Activated CD8-positive, alpha-beta T cell treated with anti-CD3 and anti-CD28 coated beads for 36 hours (primary cell): ENCODE measurements at regions not wholly inside any gene's neighbourhood (a gene's known extent, or its start where the extent isn't known, plus 50 kb on each side); places are given as distances from the start of the nearest gene placed in this dataset.

Experiments
- ATAC-seq: fragments of 200-7000 bp; cut with Tn5 transposase; one replicate; pipeline ENCODE4 v1.10.0; 2021; ENCODE audit warnings: mild to moderate bottlenecking, moderate library complexity
- CTCF ChIA-PET: fragments of 350-600 bp; sonication (Branson Sonifier 250); formaldehyde crosslinking; loops from one replicate; lab custom pipeline; 2021; ENCODE audit warnings: antibody characterized with exemption; lab: Charles Lee
- POLR2A ChIA-PET: fragments of 350-600 bp; sonication (Branson Sonifier 250); formaldehyde crosslinking; loops from one replicate; lab custom pipeline; 2021; ENCODE audit warnings: antibody characterized with exemption; lab: Charles Lee
- DNase-seq: peaks from one replicate; pipeline ENCODE4 v3.0.0-alpha.2; 2020
- H3K27ac Mint-ChIP-seq: one replicate; pipeline ENCODE4 v1.8.0; 2021; ENCODE audit warnings: mild to moderate bottlenecking, mixed read lengths
- H3K27me3 Mint-ChIP-seq: one replicate; pipeline ENCODE4 v1.8.0; 2021; ENCODE audit warnings: mixed read lengths
- H3K36me3 Mint-ChIP-seq: one replicate; pipeline ENCODE4 v1.8.0; 2021; ENCODE audit warnings: low read depth, mixed read lengths
- H3K4me1 Mint-ChIP-seq: one replicate; pipeline ENCODE4 v1.8.0; 2021; ENCODE audit warnings: low read depth, mixed read lengths
- H3K4me3 Mint-ChIP-seq: one replicate; pipeline ENCODE4 v1.8.0; 2021; ENCODE audit warnings: mild to moderate bottlenecking, moderate library complexity, mixed read lengths
- H3K9me3 Mint-ChIP-seq: one replicate; pipeline ENCODE4 v1.8.0; 2021; ENCODE audit warnings: mixed read lengths
- CTCF ChIP-seq: fragments of 200-600 bp; IDR thresholded peaks from one replicate; pipeline ENCODE4 v1.8.0; 2022; ENCODE audit warnings: antibody characterized with exemption, mild to moderate bottlenecking
- intact Hi-C: fragments of 100-400 bp; cut with micrococcal nuclease; formaldehyde crosslinking; loops from one replicate; pipeline ENCODE4 v1.10.0; 2022

GRCh38 chr4:100782356-100782755 is 264.5 kb upstream of the EMCN start:
- ChIA-PET POLR2A (no interaction called here), CTCF (no interaction called here)
- Mint-ChIP-seq H3K9me3 (no peaks in the 10 kb centered on the region), H3K4me3 (no peak overlapping the region), H3K36me3 (no peaks in the 10 kb centered on the region), H3K27me3 (peaks cover 2% of the 10 kb centered on the region), H3K4me1 (no peaks in the 10 kb centered on the region), H3K27ac (no peak overlapping the region)
- no peak for DNase-seq
- ATAC-seq = no peak
- intact Hi-C loops = no loop called here
- no peak for TF ChIP-seq CTCF

GRCh38 chr4:100781435-100781834 is 263.6 kb upstream of the EMCN start:
- ATAC-seq = no peak
- peaks cover 2% of the 10 kb centered on the region for H3K27me3 Mint-ChIP-seq
- intact Hi-C loops = no loop called here
- H3K27ac Mint-ChIP-seq = no peak overlapping the region
- no peak overlapping the region for H3K4me3 Mint-ChIP-seq
- H3K9me3 Mint-ChIP-seq = no peaks in the 10 kb centered on the region
- no peaks in the 10 kb centered on the region for H3K4me1 Mint-ChIP-seq
- POLR2A ChIA-PET = no interaction called here
- CTCF ChIA-PET = no interaction called here
- no peaks in the 10 kb centered on the region for H3K36me3 Mint-ChIP-seq
- TF ChIP-seq CTCF = no peak
- DNase-seq = no peak

GRCh38 chr4:100780126-100780525 is 262.3 kb upstream of the EMCN start:
- intact Hi-C loops = no loop called here
- POLR2A ChIA-PET = no interaction called here
- DNase-seq (no peak), ATAC-seq (no peak)
- Mint-ChIP-seq H3K9me3 (peaks cover 2% of the 10 kb centered on the region), H3K27ac (no peak overlapping the region), H3K4me3 (no peak overlapping the region), H3K4me1 (no peaks in the 10 kb centered on the region), H3K27me3 (peaks cover 2% of the 10 kb centered on the region), H3K36me3 (no peaks in the 10 kb centered on the region)
- CTCF ChIA-PET = no interaction called here
- no peak for TF ChIP-seq CTCF

GRCh38 chr4:100778431-100778830 is 260.6 kb upstream of the EMCN start:
- Mint-ChIP-seq H3K9me3 (peaks cover 5% of the 10 kb centered on the region), H3K4me1 (no peaks in the 10 kb centered on the region), H3K4me3 (no peak overlapping the region), H3K36me3 (no peaks in the 10 kb centered on the region), H3K27ac (no peak overlapping the region), H3K27me3 (peaks cover 4% of the 10 kb centered on the region)
- no peak for ATAC-seq
- intact Hi-C loops = no loop called here
- TF ChIP-seq CTCF = no peak
- ChIA-PET POLR2A (no interaction called here), CTCF (no interaction called here)
- no peak for DNase-seq

GRCh38 chr4:100762738-100763137 is 244.9 kb upstream of the EMCN start:
- ATAC-seq (no peak), DNase-seq (no peak)
- Mint-ChIP-seq H3K4me3 (no peak overlapping the region), H3K27me3 (peaks cover 1% of the 10 kb centered on the region), H3K4me1 (no peaks in the 10 kb centered on the region), H3K27ac (no peak overlapping the region), H3K9me3 (peaks cover 10% of the 10 kb centered on the region), H3K36me3 (no peaks in the 10 kb centered on the region)
- no peak for TF ChIP-seq CTCF
- CTCF ChIA-PET = no interaction called here
- POLR2A ChIA-PET = no interaction called here
- intact Hi-C loops = no loop called here
